22Rv1 (cell line): ENCODE measurements at regions not wholly inside any gene's neighbourhood (a gene's known extent, or its start where the extent isn't known, plus 50 kb on each side); places are given as distances from the start of the nearest gene placed in this dataset.

Experiments
- H3K27ac ChIP-seq: fragments of 450-650 bp; 2 replicates; pipeline ENCODE4 v1.5.1; 2017
- ZFX ChIP-seq: fragments of 450-650 bp; IDR thresholded peaks from 2 replicates; pipeline ENCODE4 v1.6.1; 2017; ENCODE audit warnings: antibody characterized with exemption, borderline replicate concordance
- TF ChIP-seq, protein P1 (sequence below): fragments of 450-650 bp; IDR thresholded peaks from 2 replicates; pipeline ENCODE4 v1.5.1; 2017; ENCODE audit warnings: mild to moderate bottlenecking

DNA sequence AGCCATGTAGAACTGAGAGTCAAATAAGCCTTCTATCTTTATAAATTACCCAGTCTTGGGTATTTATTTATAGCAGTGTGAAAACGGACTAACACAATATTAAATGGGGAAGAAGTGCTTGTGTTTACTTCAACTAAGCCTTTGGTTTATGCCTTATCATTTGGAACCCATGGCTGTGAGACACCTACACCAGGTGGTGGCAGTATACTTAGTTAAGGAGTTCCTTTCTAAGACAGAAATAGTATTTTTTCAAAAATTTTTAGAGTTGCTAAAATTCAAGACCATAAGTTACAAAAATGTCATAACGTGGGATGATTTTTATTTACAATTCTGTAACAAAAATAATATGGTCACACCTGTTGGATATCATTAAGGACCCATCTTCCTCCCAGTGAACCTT lies 354.5 kb upstream of the SOX14 start:
- TF ChIP-seq, protein P1, sequence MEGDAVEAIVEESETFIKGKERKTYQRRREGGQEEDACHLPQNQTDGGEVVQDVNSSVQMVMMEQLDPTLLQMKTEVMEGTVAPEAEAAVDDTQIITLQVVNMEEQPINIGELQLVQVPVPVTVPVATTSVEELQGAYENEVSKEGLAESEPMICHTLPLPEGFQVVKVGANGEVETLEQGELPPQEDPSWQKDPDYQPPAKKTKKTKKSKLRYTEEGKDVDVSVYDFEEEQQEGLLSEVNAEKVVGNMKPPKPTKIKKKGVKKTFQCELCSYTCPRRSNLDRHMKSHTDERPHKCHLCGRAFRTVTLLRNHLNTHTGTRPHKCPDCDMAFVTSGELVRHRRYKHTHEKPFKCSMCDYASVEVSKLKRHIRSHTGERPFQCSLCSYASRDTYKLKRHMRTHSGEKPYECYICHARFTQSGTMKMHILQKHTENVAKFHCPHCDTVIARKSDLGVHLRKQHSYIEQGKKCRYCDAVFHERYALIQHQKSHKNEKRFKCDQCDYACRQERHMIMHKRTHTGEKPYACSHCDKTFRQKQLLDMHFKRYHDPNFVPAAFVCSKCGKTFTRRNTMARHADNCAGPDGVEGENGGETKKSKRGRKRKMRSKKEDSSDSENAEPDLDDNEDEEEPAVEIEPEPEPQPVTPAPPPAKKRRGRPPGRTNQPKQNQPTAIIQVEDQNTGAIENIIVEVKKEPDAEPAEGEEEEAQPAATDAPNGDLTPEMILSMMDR, result peak; percentile 36
- no peak for TF ChIP-seq ZFX
- no peak overlapping the region for H3K27ac ChIP-seq

DNA sequence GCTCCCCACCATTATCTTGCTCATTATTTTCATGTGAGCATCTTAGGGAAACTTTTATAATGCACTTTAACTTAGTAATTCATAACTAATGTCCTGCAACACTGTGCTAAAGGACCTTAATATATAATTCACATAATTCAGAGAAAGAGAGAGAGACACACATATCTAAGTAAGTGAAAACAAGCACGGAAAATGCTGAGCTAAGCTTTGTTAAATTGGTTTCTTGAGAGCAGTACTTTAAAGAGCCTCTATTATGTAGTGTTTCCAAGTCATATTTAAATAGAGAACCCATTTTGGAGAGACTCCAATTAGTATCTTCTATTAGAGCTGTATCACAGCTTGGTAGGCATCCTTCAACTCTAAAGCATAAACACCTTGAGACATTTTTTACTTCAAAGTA lies 354.1 kb upstream of the SOX14 start:
- no peak overlapping the region for H3K27ac ChIP-seq
- TF ChIP-seq, protein P1, result no peak
- TF ChIP-seq ZFX, result no peak

GRCh38 chr3:137420198-137420995 lies 343.7 kb upstream of the SOX14 start:
- TF ChIP-seq, protein P1, result no peak
- TF ChIP-seq ZFX, result no peak

GRCh38 chr3:137438561-137438960 lies 325.6 kb upstream of the SOX14 start:
- no peak overlapping the region for H3K27ac ChIP-seq
- TF ChIP-seq, protein P1, result no peak

More at GRCh38 chr3:137420198-137420995, 343.7 kb upstream of the SOX14 start:
- no peak overlapping the region for H3K27ac ChIP-seq

GRCh38 chr3:137460944-137461343 lies 303.2 kb upstream of the SOX14 start:
- H3K27ac ChIP-seq, result no peak overlapping the region
- no peak for TF ChIP-seq ZFX
- TF ChIP-seq, protein P1, result no peak

DNA sequence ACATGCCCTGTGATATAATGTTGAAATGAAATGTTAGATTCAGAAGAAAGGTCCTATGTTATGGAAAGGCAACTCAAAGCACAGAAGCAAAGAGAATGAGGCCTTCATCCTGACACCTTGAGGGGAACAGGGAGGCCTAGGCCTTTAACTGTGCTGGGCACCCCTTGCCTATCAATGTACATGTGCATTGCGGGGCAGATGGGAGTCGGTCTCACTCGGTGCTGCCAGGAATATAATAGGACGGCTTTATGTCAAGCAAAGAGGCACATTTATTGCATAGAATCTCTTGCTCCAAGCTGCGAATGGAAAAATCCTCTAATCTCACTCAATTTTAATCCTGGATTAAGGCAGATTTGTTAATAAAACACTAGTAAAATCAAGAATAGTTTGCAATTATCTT lies 301.0 kb upstream of the SOX14 start:
- H3K27ac ChIP-seq, result no peak overlapping the region
- no peak for TF ChIP-seq ZFX

DNA sequence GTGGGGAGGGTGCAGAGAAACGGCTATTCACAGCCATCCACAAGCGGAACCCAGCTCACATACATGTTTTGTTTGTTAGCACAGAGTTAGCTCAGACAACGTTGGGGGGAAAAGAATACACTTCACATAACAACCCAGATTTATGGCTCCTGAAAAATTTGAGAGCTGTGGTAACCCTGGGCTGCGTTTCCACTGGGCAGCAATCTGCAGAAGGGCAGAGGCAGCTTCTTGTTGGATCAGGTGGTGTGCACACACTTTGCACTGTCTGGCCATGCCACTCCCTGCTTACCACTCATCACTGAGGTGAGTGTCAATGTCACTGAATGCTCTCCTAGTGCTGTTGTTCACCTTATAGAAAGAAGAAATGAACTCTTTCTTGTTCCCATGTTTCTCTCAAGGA lies 299.8 kb upstream of the SOX14 start:
- TF ChIP-seq, protein P1, result no peak
- TF ChIP-seq ZFX, result no peak
- no peak overlapping the region for H3K27ac ChIP-seq

DNA sequence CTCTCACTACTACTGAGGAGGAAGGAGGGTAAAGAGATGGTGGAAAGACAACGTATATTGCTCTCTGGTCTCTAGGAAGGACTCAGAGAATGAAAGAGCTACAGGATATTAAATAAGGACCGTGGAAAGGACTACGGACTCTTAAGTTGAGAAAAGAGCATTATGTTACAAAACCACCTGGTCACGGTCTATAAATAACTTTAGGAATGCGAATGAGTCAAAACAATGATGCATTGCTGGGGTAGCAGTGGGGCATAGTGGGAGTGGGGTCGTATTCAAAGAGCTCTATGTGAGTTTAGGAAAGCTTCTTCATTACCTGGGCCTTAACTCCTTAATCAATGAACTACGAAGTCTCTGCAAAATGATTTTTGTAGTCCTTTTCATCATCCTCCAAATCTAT lies 295.7 kb upstream of the SOX14 start:
- no peak overlapping the region for H3K27ac ChIP-seq
- TF ChIP-seq, protein P1, result no peak
- TF ChIP-seq ZFX, result no peak
